ENCODE measurements at regions not wholly inside any gene's neighbourhood (a gene's known extent, or its start where the extent isn't known, plus 50 kb on each side); places are given as distances from the start of the nearest gene placed in this dataset.

- CTCF ChIA-PET = no interaction called here
- peaks cover 4 to 8% of the 10 kb centered on the region in 2 experiments; a peak in 2 of 4 replicates for H3K9me3 ChIP-seq (ENCODE audit: control insufficient read depth in 1 of 2, insufficient read depth in 1 of 2, low read depth in 1 of 2, low read length in 2 of 2)
Measured at GRCh38 chr13:107234319-107235073, 666.6 kb upstream of the ARGLU1 start.

More at GRCh38 chr13:107234319-107235073, 666.6 kb upstream of the ARGLU1 start:
- BruUV-seq (replicated peaks) = no TSS peak
- TF ChIP-seq RAD21 (IDR thresholded peaks at IDR 0.05; ENCODE audit: low read depth) (no peak), CEBPB (IDR thresholded peaks at IDR 0.05; ENCODE audit: low read depth) (no peak), SRF (IDR thresholded peaks at IDR 0.05; ENCODE audit: low read depth) (no peak), JUND (IDR thresholded peaks at IDR 0.05) (no peak), FOSL1 (IDR thresholded peaks at IDR 0.05; ENCODE audit: low read depth) (no peak), MAX (IDR thresholded peaks at IDR 0.05) (no peak), EGR1 (IDR thresholded peaks at IDR 0.05; ENCODE audit: low read depth) (no peak), REST (IDR thresholded peaks at IDR 0.05; ENCODE audit: low read depth) (no peak), POLR2AphosphoS5 (IDR thresholded peaks at IDR 0.05; ENCODE audit: low read depth, low read length) (no peak), TCF7L2 (IDR thresholded peaks at IDR 0.05; ENCODE audit: borderline replicate concordance, extremely low read depth, insufficient read depth, insufficient read length) (no peak), ATF3 (IDR thresholded peaks at IDR 0.05) (no peak)
- Histone ChIP-seq H3K4me1 (ENCODE audit: control insufficient read depth in 1 of 2, insufficient read depth in 2 of 2, low read length in 2 of 2) (no peaks in the 10 kb centered on the region), H3K27me3 (ENCODE audit: insufficient read depth, low read length) (no peaks in the 10 kb centered on the region), H4K20me1 (ENCODE audit: insufficient read depth) (no peaks in the 10 kb centered on the region), H3K9ac (ENCODE audit: low read length) (no peak overlapping the region), H3K4me2 (ENCODE audit: low read length) (no peak overlapping the region), H2AFZ (ENCODE audit: low read depth, low read length, poor library complexity, severe bottlenecking) (no peak overlapping the region), H3K79me2 (ENCODE audit: insufficient read depth, low read length) (no peaks in the 10 kb centered on the region), H3K4me3 (replicated peaks in 1 of 2; ENCODE audit: low read depth in 1 of 2, low read length in 2 of 2) (no peak overlapping the region), H3K9me2 (ENCODE audit: insufficient read depth) (no peaks in the 10 kb centered on the region), H3K27ac (ENCODE audit: low read depth, low read length) (no peak overlapping the region), H3K36me3 (ENCODE audit: control insufficient read depth in 1 of 2, insufficient read depth in 2 of 2, low read length in 2 of 2) (no peaks in the 10 kb centered on the region)
- intact Hi-C loops (cut with micrococcal nuclease) = no loop called here
- ChIA-PET RAD21 (ENCODE audit: low non-redundant PET in 1 of 2, low total read pairs in 2 of 2, uncharacterized antibody in 2 of 2, unreplicated experiment in 2 of 2) (no interaction called here), POLR2A (no interaction called here)
- ATAC-seq (no peak), DNase-seq (ENCODE audit: low read depth, low spot score) (no peak)
